ENCODE measurements at regions not wholly inside any gene's neighbourhood (a gene's known extent, or its start where the extent isn't known, plus 50 kb on each side); places are given as distances from the start of the nearest gene placed in this dataset.

DNA sequence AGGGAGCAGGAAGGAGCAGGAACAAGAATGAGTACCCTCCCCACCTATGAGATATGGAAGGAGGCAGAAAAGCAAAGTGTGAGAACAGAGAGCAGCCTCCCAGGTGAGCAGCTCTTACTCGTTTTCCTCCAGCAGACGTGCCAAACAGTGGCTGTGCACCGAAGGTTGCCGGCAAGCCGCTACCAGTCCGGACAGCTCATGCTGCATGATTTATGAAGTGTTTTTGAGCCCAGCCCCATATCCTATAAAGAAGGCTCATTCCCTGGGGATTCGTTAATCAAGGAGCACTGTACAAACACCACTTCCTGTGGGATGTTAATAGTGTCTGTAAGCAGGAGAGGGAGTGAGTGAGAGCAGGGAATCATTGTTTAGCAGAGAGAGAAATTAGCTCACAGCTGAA, 118.3 kb upstream of the FOXB1 start (continued):
- no peak for TF ChIP-seq HOXC10 (CRISPR knock-in tag; IDR thresholded peaks at IDR 0.05)
- TF ChIP-seq ZNF423 (tag by site-specific recombination; IDR thresholded peaks at IDR 0.05), result peak; percentile 59; the same call in 1 of the 2 replicates
- TF ChIP-seq ZFP41 (tag by site-specific recombination; IDR thresholded peaks at IDR 0.05; ENCODE audit: borderline replicate concordance), result no peak
- no peak for TF ChIP-seq BCL11A (tag by site-specific recombination; IDR thresholded peaks at IDR 0.05; ENCODE audit: low read depth)
- no peak for TF ChIP-seq ZNF37A (tag by site-specific recombination; IDR thresholded peaks at IDR 0.05)
- TF ChIP-seq SETDB1 (IDR thresholded peaks at IDR 0.05; ENCODE audit: insufficient read length, low read length), result no peak
- TF ChIP-seq ZNF350 (tag by site-specific recombination; IDR thresholded peaks at IDR 0.05), result no peak
- TF ChIP-seq ZNF324 (tag by site-specific recombination; IDR thresholded peaks at IDR 0.05), result no peak
- TF ChIP-seq, protein P1, sequence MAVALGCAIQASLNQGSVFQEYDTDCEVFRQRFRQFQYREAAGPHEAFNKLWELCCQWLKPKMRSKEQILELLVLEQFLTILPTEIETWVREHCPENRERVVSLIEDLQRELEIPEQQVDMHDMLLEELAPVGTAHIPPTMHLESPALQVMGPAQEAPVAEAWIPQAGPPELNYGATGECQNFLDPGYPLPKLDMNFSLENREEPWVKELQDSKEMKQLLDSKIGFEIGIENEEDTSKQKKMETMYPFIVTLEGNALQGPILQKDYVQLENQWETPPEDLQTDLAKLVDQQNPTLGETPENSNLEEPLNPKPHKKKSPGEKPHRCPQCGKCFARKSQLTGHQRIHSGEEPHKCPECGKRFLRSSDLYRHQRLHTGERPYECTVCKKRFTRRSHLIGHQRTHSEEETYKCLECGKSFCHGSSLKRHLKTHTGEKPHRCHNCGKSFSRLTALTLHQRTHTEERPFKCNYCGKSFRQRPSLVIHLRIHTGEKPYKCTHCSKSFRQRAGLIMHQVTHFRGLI (tag by site-specific recombination; IDR thresholded peaks at IDR 0.05), result 0 out of 2 replicates have a peak, but pooled peaks have one; percentile 57
- TF ChIP-seq ZNF514 (tag by site-specific recombination; IDR thresholded peaks at IDR 0.05), result no peak
- no peak for TF ChIP-seq ZNF239 (tag by site-specific recombination; IDR thresholded peaks at IDR 0.05)
- TF ChIP-seq, protein P2, sequence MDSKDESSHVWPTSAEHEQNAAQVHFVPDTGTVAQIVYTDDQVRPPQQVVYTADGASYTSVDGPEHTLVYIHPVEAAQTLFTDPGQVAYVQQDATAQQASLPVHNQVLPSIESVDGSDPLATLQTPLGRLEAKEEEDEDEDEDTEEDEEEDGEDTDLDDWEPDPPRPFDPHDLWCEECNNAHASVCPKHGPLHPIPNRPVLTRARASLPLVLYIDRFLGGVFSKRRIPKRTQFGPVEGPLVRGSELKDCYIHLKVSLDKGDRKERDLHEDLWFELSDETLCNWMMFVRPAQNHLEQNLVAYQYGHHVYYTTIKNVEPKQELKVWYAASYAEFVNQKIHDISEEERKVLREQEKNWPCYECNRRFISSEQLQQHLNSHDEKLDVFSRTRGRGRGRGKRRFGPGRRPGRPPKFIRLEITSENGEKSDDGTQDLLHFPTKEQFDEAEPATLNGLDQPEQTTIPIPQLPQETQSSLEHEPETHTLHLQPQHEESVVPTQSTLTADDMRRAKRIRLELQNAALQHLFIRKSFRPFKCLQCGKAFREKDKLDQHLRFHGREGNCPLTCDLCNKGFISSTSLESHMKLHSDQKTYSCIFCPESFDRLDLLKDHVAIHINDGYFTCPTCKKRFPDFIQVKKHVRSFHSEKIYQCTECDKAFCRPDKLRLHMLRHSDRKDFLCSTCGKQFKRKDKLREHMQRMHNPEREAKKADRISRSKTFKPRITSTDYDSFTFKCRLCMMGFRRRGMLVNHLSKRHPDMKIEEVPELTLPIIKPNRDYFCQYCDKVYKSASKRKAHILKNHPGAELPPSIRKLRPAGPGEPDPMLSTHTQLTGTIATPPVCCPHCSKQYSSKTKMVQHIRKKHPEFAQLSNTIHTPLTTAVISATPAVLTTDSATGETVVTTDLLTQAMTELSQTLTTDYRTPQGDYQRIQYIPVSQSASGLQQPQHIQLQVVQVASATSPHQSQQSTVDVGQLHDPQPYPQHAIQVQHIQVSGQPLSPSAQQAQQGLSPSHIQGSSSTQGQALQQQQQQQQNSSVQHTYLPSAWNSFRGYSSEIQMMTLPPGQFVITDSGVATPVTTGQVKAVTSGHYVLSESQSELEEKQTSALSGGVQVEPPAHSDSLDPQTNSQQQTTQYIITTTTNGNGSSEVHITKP (tag by site-specific recombination; IDR thresholded peaks at IDR 0.05), result no peak
- TF ChIP-seq, protein P3, sequence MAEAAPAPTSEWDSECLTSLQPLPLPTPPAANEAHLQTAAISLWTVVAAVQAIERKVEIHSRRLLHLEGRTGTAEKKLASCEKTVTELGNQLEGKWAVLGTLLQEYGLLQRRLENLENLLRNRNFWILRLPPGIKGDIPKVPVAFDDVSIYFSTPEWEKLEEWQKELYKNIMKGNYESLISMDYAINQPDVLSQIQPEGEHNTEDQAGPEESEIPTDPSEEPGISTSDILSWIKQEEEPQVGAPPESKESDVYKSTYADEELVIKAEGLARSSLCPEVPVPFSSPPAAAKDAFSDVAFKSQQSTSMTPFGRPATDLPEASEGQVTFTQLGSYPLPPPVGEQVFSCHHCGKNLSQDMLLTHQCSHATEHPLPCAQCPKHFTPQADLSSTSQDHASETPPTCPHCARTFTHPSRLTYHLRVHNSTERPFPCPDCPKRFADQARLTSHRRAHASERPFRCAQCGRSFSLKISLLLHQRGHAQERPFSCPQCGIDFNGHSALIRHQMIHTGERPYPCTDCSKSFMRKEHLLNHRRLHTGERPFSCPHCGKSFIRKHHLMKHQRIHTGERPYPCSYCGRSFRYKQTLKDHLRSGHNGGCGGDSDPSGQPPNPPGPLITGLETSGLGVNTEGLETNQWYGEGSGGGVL (tag by site-specific recombination; IDR thresholded peaks at IDR 0.05), result 0 out of 2 replicates have a peak, but pooled peaks have one; percentile 34
- TF ChIP-seq, protein P4, sequence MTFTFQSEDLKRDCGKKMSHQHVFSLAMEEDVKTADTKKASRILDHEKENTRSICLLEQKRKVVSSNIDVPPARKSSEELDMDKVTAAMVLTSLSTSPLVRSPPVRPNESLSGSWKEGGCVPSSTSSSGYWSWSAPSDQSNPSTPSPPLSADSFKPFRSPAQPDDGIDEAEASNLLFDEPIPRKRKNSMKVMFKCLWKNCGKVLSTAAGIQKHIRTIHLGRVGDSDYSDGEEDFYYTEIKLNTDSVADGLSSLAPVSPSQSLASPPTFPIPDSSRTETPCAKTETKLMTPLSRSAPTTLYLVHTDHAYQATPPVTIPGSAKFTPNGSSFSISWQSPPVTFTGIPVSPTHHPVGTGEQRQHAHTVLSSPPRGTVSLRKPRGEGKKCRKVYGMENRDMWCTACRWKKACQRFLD (tag by site-specific recombination; IDR thresholded peaks at IDR 0.05), result no peak
- peak; percentile 71; the same call in 1 of the 2 replicates for TF ChIP-seq OVOL3 (tag by site-specific recombination; IDR thresholded peaks at IDR 0.05)
- TF ChIP-seq MEIS1 (CRISPR knock-in tag; IDR thresholded peaks at IDR 0.05; ENCODE audit: borderline replicate concordance), result peak; percentile 95
- TF ChIP-seq ZBTB48 (tag by site-specific recombination; IDR thresholded peaks at IDR 0.05), result no peak
- TF ChIP-seq GFI1B (tag by site-specific recombination; IDR thresholded peaks at IDR 0.05), result no peak
- TF ChIP-seq, protein P5, sequence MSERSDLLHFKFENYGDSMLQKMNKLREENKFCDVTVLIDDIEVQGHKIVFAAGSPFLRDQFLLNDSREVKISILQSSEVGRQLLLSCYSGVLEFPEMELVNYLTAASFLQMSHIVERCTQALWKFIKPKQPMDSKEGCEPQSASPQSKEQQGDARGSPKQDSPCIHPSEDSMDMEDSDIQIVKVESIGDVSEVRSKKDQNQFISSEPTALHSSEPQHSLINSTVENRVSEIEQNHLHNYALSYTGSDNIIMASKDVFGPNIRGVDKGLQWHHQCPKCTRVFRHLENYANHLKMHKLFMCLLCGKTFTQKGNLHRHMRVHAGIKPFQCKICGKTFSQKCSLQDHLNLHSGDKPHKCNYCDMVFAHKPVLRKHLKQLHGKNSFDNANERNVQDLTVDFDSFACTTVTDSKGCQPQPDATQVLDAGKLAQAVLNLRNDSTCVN (tag by site-specific recombination; optimal IDR thresholded peaks at IDR 0.05), result no peak
- no peak for TF ChIP-seq ZNF621 (tag by site-specific recombination; IDR thresholded peaks at IDR 0.05)
- no peak for TF ChIP-seq ZNF768 (tag by site-specific recombination; IDR thresholded peaks at IDR 0.05)
- TF ChIP-seq, protein P6, sequence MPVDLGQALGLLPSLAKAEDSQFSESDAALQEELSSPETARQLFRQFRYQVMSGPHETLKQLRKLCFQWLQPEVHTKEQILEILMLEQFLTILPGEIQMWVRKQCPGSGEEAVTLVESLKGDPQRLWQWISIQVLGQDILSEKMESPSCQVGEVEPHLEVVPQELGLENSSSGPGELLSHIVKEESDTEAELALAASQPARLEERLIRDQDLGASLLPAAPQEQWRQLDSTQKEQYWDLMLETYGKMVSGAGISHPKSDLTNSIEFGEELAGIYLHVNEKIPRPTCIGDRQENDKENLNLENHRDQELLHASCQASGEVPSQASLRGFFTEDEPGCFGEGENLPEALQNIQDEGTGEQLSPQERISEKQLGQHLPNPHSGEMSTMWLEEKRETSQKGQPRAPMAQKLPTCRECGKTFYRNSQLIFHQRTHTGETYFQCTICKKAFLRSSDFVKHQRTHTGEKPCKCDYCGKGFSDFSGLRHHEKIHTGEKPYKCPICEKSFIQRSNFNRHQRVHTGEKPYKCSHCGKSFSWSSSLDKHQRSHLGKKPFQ (tag by site-specific recombination; IDR thresholded peaks at IDR 0.05), result 0 out of 2 replicates have a peak, but pooled peaks have one; percentile 32
- TF ChIP-seq ZNF214 (tag by site-specific recombination; IDR thresholded peaks at IDR 0.05; ENCODE audit: borderline replicate concordance), result no peak
- no peak for TF ChIP-seq HOXA7 (CRISPR knock-in tag; IDR thresholded peaks at IDR 0.05; ENCODE audit: borderline replicate concordance)
- TF ChIP-seq ZNF660 (tag by site-specific recombination; IDR thresholded peaks at IDR 0.05), result peak; percentile 99
- TF ChIP-seq ZNF394 (tag by site-specific recombination; IDR thresholded peaks at IDR 0.05; ENCODE audit: borderline replicate concordance), result peak; percentile 38; the same call in 1 of the 2 replicates
- no peak for TF ChIP-seq ZNF544 (tag by site-specific recombination; IDR thresholded peaks at IDR 0.05)
- no peak for TF ChIP-seq ZNF138 (tag by site-specific recombination; IDR thresholded peaks at IDR 0.05; ENCODE audit: borderline replicate concordance)
- TF ChIP-seq, protein P7, sequence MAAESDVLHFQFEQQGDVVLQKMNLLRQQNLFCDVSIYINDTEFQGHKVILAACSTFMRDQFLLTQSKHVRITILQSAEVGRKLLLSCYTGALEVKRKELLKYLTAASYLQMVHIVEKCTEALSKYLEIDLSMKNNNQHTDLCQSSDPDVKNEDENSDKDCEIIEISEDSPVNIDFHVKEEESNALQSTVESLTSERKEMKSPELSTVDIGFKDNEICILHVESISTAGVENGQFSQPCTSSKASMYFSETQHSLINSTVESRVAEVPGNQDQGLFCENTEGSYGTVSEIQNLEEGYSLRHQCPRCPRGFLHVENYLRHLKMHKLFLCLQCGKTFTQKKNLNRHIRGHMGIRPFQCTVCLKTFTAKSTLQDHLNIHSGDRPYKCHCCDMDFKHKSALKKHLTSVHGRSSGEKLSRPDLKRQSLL (tag by site-specific recombination; IDR thresholded peaks at IDR 0.05), result no peak
